HepG2 (cell line): ENCODE measurements at regions not wholly inside any gene's neighbourhood (a gene's known extent, or its start where the extent isn't known, plus 50 kb on each side); places are given as distances from the start of the nearest gene placed in this dataset.

ENCODE experiments used
- ATAC-seq: fragments of 200-7000 bp; cut with Tn5 transposase; 3 replicates; pipeline ENCODE4 v1.9.1; 2020; ENCODE audit warnings: mild to moderate bottlenecking, moderate library complexity
- BruUV-seq: library from RNA; stranded (reverse); fragments of 400-500 nt; replicated peaks from 2 replicates; lab custom pipeline; 2021; lab: Mats Ljungman, UMichigan
- CTCF ChIA-PET: fragments of 300-600 bp; formaldehyde crosslinking; extraction: SDS; loops from one replicate; lab custom pipeline; 2021; ENCODE audit warnings: low total read pairs, inconsistent platforms, low intra/inter-chr PET ratio; lab: Yijun Ruan, JAX
- POLR2A ChIA-PET: fragments of 350-600 bp; sonication (Branson Sonifier 250); formaldehyde crosslinking; loops from one replicate; lab custom pipeline; 2020; ENCODE audit warnings: antibody characterized with exemption, inconsistent platforms; lab: Yijun Ruan, JAX
- DNase-seq: peaks from one replicate; pipeline ENCODE4 v3.0.0-alpha.2; 2015; ENCODE audit warnings: low spot score
- FAIRE-seq: peaks from 3 replicates; lab custom pipeline; 2011; peaks lifted over from hg19 to GRCh38; lab: Jason Lieb, UNC
- H2AFZ ChIP-seq: one replicate; pipeline ENCODE4 v1.6.1; 2011; ENCODE audit warnings: low read length, inconsistent platforms
- H3K27ac ChIP-seq: fragments of 300-600 bp; 3 replicates; pipeline ENCODE4 v1.8.0; 2011; ENCODE audit warnings: mixed run types, mild to moderate bottlenecking, mixed read lengths, low read length, inconsistent platforms; ENCODE audit not compliant: insufficient read depth; ENCODE audit errors: extremely low read length
- H3K27me3 ChIP-seq, 2 experiments: fragments of 200-600 bp in 1 of 2; 2 replicates in 1 of 2; 3 replicates in 1 of 2; pipeline versions ENCODE4 v1.6.0 to v1.8.0; 2011; ENCODE audit warnings: low read length in 2 of 2, mild to moderate bottlenecking in 2 of 2, moderate library complexity in 2 of 2, inconsistent platforms in 1 of 2; ENCODE audit not compliant: insufficient read depth in 2 of 2, control insufficient read depth in 1 of 2
- H3K36me3 ChIP-seq, 2 experiments: fragments of 200-600 bp in 1 of 2; replicated peaks in 1 of 2; 2 replicates in 1 of 2; 3 replicates in 1 of 2; pipeline versions ENCODE4 v1.5.1 to v1.8.0; 2011; ENCODE audit warnings: low read length in 2 of 2, inconsistent platforms in 1 of 2; ENCODE audit not compliant: insufficient read depth in 2 of 2, control insufficient read depth in 1 of 2
- H3K4me1 ChIP-seq: 2 replicates; pipeline ENCODE4 v1.5.1; 2012; ENCODE audit warnings: low read length, inconsistent platforms; ENCODE audit not compliant: insufficient read depth
- H3K4me2 ChIP-seq: 2 replicates; pipeline ENCODE4 v1.6.0; 2011; ENCODE audit warnings: low read depth, low read length, inconsistent platforms
- H3K4me3 ChIP-seq, 3 experiments: fragments of 200-600 bp in 1 of 3; sonication (generic), shearing (Covaris generic) in 1 of 3; replicated peaks in 1 of 3; 2 replicates each; pipeline ENCODE4 v1.5.1; 2011 to 2016; ENCODE audit warnings: low read length in 3 of 3, inconsistent platforms in 2 of 3, low read depth in 2 of 3, mild to moderate bottlenecking in 2 of 3, control low read depth in 1 of 3, mixed read lengths in 1 of 3; ENCODE audit not compliant: insufficient read depth in 1 of 3
- H3K79me2 ChIP-seq: one replicate; pipeline ENCODE4 v1.6.1; 2011; ENCODE audit warnings: low read length, inconsistent platforms; ENCODE audit not compliant: insufficient read depth
- H3K9ac ChIP-seq: 2 replicates; pipeline ENCODE4 v1.6.0; 2011; ENCODE audit warnings: mild to moderate bottlenecking, low read depth, low read length, inconsistent platforms; ENCODE audit not compliant: insufficient read depth
- H3K9me3 ChIP-seq: 2 replicates; pipeline ENCODE4 v1.5.1; 2012; ENCODE audit warnings: mild to moderate bottlenecking, low read length
- H4K20me1 ChIP-seq: 2 replicates; pipeline ENCODE4 v1.6.0; 2011; ENCODE audit warnings: inconsistent platforms, mild to moderate bottlenecking, low read length, moderate library complexity; ENCODE audit not compliant: insufficient read depth
- CREB1 ChIP-seq, 2 experiments: fragments of 450-650 bp in 1 of 2; IDR thresholded peaks; 2 replicates each; pipeline ENCODE4 v1.6.1; 2016 to 2017; ENCODE audit warnings: control low read depth in 1 of 2, mild to moderate bottlenecking in 1 of 2, missing compliant biosample characterization in 1 of 2, missing genetic modification characterization in 1 of 2
- GATA4 ChIP-seq: sonication (generic); IDR thresholded peaks from 2 replicates; pipeline ENCODE4 v1.6.1; 2016; ENCODE audit warnings: antibody characterized with exemption, low read depth, borderline replicate concordance
- HDAC2 ChIP-seq: sonication (generic); formaldehyde crosslinking; IDR thresholded peaks from 2 replicates; pipeline ENCODE4 v1.4.0; 2020; ENCODE audit warnings: missing genetic modification reagents
- HNF4G ChIP-seq, 2 experiments: sonication (generic) in 1 of 2; formaldehyde crosslinking in 1 of 2; IDR thresholded peaks; 2 replicates each; pipeline versions ENCODE4 v1.4.0 to v1.6.1; 2011 to 2020; ENCODE audit warnings: borderline replicate concordance in 2 of 2, low read depth in 2 of 2, mild to moderate bottlenecking in 2 of 2, low read length in 1 of 2, missing genetic modification reagents in 1 of 2, moderate library complexity in 1 of 2
- KLF6 ChIP-seq: IDR thresholded peaks from 2 replicates; pipeline ENCODE4 v1.8.0; 2016; ENCODE audit warnings: missing biosample characterization, missing genetic modification reagents
- MAFG ChIP-seq: sonication (generic); formaldehyde crosslinking; IDR thresholded peaks from 2 replicates; pipeline ENCODE4 v1.5.1; 2020; ENCODE audit warnings: mild to moderate bottlenecking, missing genetic modification reagents
- MEIS1 ChIP-seq: sonication (generic); formaldehyde crosslinking; IDR thresholded peaks from 2 replicates; pipeline ENCODE4 v1.9.0; 2021; ENCODE audit warnings: mild to moderate bottlenecking, missing genetic modification reagents, moderate library complexity, borderline replicate concordance
- NCOR1 ChIP-seq: fragments of 200-600 bp; sonication (generic); IDR thresholded peaks from 2 replicates; pipeline ENCODE4 v1.7.0; 2017; ENCODE audit warnings: antibody characterized with exemption, low read length, borderline replicate concordance
- NR1H2 ChIP-seq: sonication (generic); formaldehyde crosslinking; IDR thresholded peaks from 2 replicates; pipeline ENCODE4 v1.8.1; 2022; ENCODE audit warnings: low read depth, missing genetic modification reagents, borderline replicate concordance
- NR2F6 ChIP-seq, 2 experiments: IDR thresholded peaks; 2 replicates each; pipeline ENCODE4 v1.6.1; 2016; ENCODE audit warnings: antibody characterized with exemption in 1 of 2, mild to moderate bottlenecking in 1 of 2
- PAF1 ChIP-seq: IDR thresholded peaks from 2 replicates; pipeline ENCODE4 v1.6.1; 2016; ENCODE audit warnings: missing genetic modification reagents, missing compliant biosample characterization
- SMYD3 ChIP-seq: sonication (generic); formaldehyde crosslinking; IDR thresholded peaks from 2 replicates; pipeline ENCODE4 v1.8.1; 2023; ENCODE audit warnings: mild to moderate bottlenecking, missing genetic modification reagents
- SP2 ChIP-seq: sonication (generic); formaldehyde crosslinking; IDR thresholded peaks from 2 replicates; pipeline ENCODE4 v1.5.1; 2020; ENCODE audit warnings: mild to moderate bottlenecking, missing genetic modification reagents
- TBX2 ChIP-seq: sonication (generic); formaldehyde crosslinking; IDR thresholded peaks from 2 replicates; pipeline ENCODE4 v1.5.0; 2020; ENCODE audit warnings: missing genetic modification reagents, mild to moderate bottlenecking, borderline replicate concordance
- ZMYM4 ChIP-seq: sonication (generic); formaldehyde crosslinking; IDR thresholded peaks from 2 replicates; pipeline ENCODE4 v1.8.1; 2023; ENCODE audit warnings: mild to moderate bottlenecking, missing genetic modification reagents
- WGBS: methylation state at CpG from one replicate; pipeline ENCODE4 v1.1.6; 2017; ENCODE audit warnings: low lambda C conversion rate; 5-methylcytosine and 5-hydroxymethylcytosine counted together
- in situ Hi-C: cut with HindIII; loops from 2 replicates; pipeline ENCODE4 v1.10.0; 2017; ENCODE audit warnings: low pct_unique_long_range_greater_than_20kb; ENCODE audit not compliant: extremely low pct_ligation_motif_present
- intact Hi-C: fragments of 100-400 bp; cut with micrococcal nuclease; formaldehyde crosslinking; loops from one replicate; pipeline ENCODE4 v1.10.0; 2022; ENCODE audit not compliant: unreplicated experiment
- TF ChIP-seq, protein P1 (sequence below): IDR thresholded peaks from 2 replicates; pipeline ENCODE4 v1.6.1; 2016; ENCODE audit warnings: missing biosample characterization, missing genetic modification reagents, low read depth

DNA sequence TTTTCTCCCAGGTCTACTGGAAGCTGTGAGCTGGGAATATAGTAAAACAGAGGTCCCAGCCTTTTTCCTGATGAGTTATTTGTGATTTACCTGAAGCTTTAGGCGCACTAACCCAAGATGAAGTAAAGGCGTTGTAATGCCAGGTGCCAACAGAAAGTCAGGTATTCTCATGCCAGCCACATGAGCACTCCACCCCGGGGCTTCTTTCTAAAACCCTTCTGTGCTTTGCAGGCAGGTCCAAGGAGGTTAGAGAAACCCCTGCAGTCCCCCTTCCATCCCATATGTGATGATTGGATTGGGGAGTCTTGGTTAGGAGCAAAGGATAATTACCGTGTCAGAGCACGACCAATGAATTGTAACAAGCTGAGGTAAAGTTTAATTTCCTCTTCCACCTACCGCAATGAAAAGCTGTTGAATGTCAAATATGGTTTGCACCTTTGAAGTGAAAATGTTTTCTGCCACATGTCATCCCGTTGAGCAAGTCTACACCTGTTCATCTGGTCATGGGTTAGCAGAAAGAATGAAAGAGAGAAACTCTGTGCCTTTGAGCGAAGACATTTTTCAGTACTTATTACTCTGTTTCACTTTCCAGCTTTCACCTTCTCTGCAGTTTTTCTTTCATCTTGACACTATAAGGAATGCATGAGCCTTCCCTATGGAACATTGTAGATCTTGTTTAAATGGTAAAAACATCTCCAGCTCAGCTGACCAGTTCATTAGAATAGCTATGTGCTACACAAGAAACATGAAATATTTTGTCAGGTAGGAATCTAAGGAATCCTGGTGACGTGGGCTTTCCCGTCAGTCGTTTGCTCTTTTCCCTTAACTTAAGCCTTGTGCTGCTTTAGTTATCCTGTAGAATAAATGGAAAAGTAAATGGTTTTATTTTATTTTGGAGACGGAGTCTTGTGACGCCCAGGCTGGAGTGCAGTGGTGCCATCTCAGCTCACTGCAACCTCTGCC, 204.6 kb upstream of the IL12A start:
- Histone ChIP-seq H3K27ac (no peak overlapping the region), H3K4me1 (peaks cover 70% of the 10 kb centered on the region), H3K4me2 (peak overlapping the region; percentile 32; the same call in 1 of the 2 replicates), H3K4me3 (no peak overlapping the region), H3K36me3 (no peaks in the 10 kb centered on the region), H3K79me2 (no peaks in the 10 kb centered on the region), H2AFZ (no peak overlapping the region), H4K20me1 (no peaks in the 10 kb centered on the region), H3K9ac (no peak overlapping the region), H3K9me3 (no peaks in the 10 kb centered on the region), H3K27me3 (peaks cover 0 to 4% of the 10 kb centered on the region in 2 experiments; a peak in 1 of 5 replicates)
- TF ChIP-seq MEIS1 (CRISPR knock-in tag) (no peak), NR1H2 (no peak), SP2 (CRISPR knock-in tag) (no peak)
- TF ChIP-seq, protein P1, sequence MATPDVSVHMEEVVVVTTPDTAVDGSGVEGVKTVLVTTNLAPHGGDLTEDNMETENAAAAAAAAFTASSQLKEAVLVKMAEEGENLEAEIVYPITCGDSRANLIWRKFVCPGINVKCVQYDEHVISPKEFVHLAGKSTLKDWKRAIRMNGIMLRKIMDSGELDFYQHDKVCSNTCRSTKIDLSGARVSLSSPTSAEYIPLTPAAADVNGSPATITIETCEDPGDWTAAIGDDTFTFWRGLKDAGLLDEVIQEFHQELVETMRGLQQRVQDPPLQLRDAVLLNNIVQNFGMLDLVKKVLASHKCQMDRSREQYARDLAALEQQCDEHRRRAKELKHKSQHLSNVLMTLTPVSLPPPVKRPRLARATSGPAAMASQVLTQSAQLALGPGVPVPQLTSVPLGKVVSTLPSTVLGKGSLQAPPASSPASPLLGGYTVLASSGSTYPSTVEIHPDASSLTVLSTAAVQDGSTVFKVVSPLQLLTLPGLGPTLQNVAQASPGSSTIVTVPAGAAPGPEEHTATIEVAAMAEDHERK (CRISPR knock-in tag) = no peak
- ATAC-seq (no peak), DNase-seq (no peak), FAIRE-seq (no peak)
- ChIA-PET CTCF (no interaction called here), POLR2A (no interaction called here)
- in situ Hi-C loops (no loop called here), intact Hi-C loops (loop anchor here (2.0 kb wide), 1 partner anchor 19 kb away; no protein-coding TSS in a partner anchor)
- BruUV-seq = no TSS peak
- 18% methylated on average over 13 of the region's 13 CpGs for WGBS

DNA sequence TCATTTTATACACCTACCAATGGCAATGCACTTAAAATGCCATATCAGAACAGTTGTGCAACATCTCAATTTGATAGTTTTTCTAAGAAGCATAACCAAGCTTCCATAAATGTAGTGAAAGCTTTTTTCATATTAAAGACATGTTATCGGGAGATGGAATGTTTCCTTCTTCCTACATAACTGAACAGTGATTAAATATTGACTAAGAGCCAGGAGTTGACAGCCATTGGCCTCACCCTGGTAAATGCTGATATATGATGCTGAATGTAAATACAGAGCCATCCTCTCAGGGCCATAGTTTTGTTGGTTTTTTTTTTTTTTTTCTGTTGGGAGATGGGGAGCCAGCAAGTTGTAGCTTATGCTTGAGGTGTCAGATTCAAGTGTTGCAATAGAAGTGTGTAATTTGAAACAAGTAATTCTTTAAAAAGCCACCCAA, 203.3 kb upstream of the IL12A start:
- WGBS = 3% methylated on average over 1 of the region's 1 CpG
- Histone ChIP-seq H3K27ac (no peak overlapping the region), H3K79me2 (no peaks in the 10 kb centered on the region), H3K36me3 (no peaks in the 10 kb centered on the region), H3K27me3 (peaks cover 0 to 4% of the 10 kb centered on the region in 2 experiments; a peak in 1 of 5 replicates), H3K4me3 (no peak overlapping the region), H3K4me2 (peak overlapping the region; percentile 34), H4K20me1 (no peaks in the 10 kb centered on the region), H3K4me1 (peaks cover 82% of the 10 kb centered on the region), H3K9me3 (no peaks in the 10 kb centered on the region), H3K9ac (no peak overlapping the region), H2AFZ (no peak overlapping the region)
- ChIA-PET CTCF (no interaction called here), POLR2A (interaction anchor here (0.6 kb wide), 1 partner anchor 1576 kb away, joined by 4 read pairs; no protein-coding TSS in a partner anchor)
- in situ Hi-C loops (no loop called here), intact Hi-C loops (no loop called here)
- FAIRE-seq (no peak), DNase-seq (peak; percentile 68), ATAC-seq (peak; percentile 30; the same call in 2 of the 3 replicates)
- no TSS peak for BruUV-seq
- TF ChIP-seq PAF1 (CRISPR knock-in tag) (no peak), MAFG (no peak), TBX2 (0 out of 2 replicates have a peak, but pooled peaks have one; percentile 35), CREB1 (IDR thresholded peaks at IDR 0.05) (no peak), CREB1 (CRISPR knock-in tag; IDR thresholded peaks at IDR 0.05) (peak; percentile 65; the same call in 1 of the 2 replicates), NCOR1 (no peak), GATA4 (peak; percentile 39; the same call in 1 of the 2 replicates), SMYD3 (CRISPR knock-in tag) (no peak), HNF4G (IDR thresholded peaks at IDR 0.05; ENCODE audit: borderline replicate concordance, low read depth, low read length) (no peak), HNF4G (CRISPR knock-in tag; IDR thresholded peaks at IDR 0.05; ENCODE audit: borderline replicate concordance, low read depth) (no peak), KLF6 (CRISPR knock-in tag) (no peak), HDAC2 (CRISPR knock-in tag) (peak; percentile 59; the same call in 1 of the 2 replicates), NR2F6 (IDR thresholded peaks at IDR 0.05) (peak; percentile 53), NR2F6 (CRISPR knock-in tag; IDR thresholded peaks at IDR 0.05) (peak; percentile 45; the same call in 1 of the 2 replicates), ZMYM4 (CRISPR knock-in tag) (0 out of 2 replicates have a peak, but pooled peaks have one; percentile 31)
